NCI-H345 (cell line): ENCODE measurements at regions not wholly inside any gene's neighbourhood (a gene's known extent, or its start where the extent isn't known, plus 50 kb on each side); places are given as distances from the start of the nearest gene placed in this dataset.
"Not testable (repeated sequence)": the region's sequence is repeated elsewhere in the genome, so short reads cannot be mapped to it uniquely, and the experiment has no call there.

Experiments used
- DNase-seq: peaks from one replicate; lab custom pipeline; 2025; lab: John Stamatoyannopoulos, UW

DNA sequence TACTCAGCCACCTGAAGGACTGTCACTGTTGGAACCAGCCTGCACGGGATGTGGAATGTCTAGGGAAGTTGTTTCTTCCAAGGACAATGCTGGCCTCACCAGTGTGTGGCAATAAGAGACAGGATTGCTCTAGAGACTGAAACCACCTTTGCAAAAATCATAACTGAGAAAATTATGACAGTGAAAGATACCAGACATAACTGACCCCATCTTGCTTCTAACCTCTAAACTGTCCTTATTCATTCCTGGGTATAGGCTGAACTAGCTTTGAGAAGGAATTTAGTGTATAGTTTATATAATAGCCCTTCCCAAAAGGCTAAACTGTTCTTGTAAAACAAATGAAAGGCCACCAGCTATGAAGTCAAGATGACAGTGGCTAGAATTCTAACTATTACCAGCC is 83.6 kb downstream of the IER5 start:
- DNase-seq, result no peak

DNA sequence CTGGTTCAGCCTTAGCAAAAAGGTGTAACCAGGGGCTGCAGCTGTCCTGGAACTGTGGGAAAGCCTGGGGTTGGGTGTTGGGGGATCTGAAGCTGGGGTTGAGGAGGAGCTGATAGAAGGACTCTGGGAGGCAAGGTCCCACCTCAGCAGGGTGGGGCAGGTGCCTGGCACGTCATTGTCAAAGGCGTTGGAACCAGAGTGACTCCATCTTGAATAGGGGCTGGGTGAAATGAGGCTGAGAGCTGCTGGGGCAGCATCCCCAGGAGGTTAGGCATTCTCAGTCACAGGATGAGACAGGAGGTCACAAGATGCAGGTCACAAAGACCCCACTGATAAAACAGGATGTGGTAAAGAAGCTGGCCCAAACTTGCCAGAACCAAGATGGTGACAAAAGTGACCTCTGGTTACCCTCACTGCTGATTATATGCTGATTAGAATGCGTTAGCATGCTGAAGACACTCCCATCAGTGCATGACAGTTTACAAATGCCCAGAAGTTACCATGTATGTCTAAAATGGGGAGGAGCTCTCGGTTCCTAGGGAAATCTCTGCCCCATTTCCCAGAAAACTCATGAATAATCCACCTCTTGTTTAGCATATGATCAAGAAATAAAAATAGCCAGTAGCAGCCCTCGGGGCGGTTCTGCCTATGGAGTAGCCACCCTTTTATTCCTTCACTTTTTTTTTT is 85.4 kb downstream of the IER5 start:
- DNase-seq, result no peak

DNA sequence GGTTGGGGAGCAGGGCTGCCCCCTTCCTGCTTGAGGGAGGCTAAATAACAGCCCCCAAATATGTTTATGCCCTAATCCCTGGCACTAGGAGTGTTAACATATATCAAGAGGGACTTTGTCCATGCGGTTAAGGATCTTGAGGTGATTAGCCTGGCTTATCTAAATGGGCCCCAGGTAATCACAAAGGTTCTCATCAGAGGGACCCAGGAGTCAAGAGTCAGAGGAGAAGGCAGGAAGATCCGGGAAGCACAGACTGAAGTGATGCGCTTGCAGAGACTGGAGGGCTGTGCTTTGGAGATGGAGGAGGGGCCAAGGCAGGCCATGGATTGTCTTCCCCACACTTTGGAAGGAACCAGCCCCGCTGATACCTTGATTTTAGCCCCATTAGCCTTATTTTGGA is 86.4 kb downstream of the IER5 start:
- no peak for DNase-seq

DNA sequence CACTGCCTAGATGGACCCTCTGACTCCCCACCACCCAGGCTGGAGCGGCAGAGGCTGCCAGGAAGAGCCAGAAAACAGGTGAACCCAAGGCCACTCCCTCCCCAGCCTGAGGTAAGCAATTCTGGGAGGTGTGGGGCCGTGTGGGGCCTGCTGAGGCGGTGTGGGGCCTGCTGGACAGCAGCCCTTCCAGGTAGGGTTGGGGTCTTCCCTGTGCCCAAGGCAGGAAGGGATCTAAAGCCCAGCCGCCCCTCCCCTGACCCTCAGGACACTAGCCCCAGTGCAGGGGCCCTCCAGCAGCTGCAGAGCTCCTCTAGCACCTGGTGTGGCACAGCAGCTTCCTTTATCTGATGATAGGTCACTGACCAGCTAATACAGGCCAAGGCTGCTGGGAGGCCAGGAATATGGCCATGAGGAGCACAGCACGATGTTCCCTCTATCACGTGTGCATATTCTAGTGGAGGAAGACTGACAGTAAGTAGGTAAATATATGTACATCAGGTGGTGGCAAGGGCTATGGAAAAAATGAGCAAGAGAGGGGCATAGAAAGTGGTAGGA is 86.9 kb downstream of the IER5 start:
- DNase-seq, result no peak

DNA sequence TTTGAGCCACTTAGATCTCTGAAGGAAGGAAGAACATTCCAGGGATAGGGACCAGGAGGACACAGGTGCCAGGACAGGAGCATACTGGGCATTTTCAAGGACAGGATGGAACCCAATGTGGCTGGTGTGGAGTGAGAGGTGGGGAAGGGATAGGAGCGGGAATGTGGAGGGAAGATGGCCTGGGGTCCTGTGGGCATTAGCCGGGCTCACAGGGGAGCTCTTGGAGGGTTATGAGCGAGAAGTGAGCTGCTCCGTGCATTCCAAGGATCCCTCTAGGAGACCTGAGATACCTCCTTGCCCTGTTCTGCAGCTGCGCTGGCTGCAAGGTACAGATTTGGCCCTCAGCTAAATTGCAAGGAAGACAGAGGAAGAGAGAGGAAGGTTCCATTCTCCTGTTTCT is 87.5 kb downstream of the IER5 start:
- DNase-seq, result no peak

DNA sequence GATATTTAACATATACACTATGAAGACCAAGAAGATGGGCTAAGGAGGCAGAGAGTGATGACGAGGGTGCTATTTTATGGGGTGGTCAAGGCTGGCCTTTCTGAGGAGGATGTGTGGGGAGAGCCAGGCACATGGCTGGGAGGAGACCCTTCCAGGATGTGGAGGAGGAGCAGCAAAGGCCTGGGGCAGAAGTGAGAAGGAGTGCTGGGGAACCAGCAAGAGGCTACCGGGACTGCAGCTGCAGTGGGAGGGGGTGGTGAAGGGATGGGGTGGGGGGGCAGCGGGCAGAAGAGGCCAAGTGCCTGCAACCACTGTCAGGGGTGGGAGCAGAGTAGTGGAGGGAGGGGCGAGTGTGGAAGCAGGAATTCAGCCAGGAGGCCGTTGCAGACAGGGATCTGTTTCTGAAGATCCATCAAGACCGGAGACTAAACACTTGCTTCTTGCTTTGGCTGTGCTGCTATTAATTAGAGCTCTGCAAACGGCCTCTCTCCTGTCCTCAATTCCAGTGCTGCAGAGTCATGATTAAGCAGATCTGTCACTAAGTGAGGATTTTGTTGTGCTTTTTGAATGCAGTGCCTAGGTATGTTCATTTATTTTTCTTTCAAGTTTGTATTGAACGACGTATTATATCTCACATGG is 89.9 kb downstream of the IER5 start:
- DNase-seq, result no peak

DNA sequence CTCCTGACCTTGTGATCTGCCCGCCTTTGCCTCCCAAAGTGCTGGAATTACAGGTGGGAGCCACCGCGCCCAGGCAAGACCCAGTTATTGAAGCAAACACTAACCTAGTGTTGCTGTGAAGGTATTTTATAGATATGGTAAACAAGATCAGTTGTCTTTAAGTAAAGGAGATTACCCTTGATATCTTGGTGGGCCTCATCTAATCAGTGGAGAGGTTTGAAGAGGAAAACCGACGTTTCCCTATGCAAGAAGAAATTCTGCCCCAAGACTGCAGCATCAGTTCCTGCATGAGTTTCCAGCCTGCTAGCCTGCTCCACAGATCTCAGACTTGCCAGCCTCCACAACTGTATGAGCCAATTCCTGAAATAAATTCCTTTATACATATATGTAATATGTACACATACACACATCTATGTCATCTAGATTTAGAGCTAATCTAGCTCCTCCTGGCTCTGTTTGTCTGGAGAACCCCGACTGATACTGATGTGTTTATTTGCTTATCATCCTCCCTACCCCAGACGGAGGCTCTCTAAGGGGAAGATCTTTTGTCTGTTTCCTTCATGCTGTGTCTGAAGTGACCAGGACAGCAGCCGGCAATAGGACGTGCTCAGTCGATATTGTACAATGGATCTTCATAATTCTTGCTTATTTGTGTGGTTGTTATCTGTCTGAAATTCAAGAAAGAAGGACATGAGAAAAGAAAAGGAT is 90.9 kb downstream of the IER5 start:
- DNase-seq, result peak; percentile 73

DNA sequence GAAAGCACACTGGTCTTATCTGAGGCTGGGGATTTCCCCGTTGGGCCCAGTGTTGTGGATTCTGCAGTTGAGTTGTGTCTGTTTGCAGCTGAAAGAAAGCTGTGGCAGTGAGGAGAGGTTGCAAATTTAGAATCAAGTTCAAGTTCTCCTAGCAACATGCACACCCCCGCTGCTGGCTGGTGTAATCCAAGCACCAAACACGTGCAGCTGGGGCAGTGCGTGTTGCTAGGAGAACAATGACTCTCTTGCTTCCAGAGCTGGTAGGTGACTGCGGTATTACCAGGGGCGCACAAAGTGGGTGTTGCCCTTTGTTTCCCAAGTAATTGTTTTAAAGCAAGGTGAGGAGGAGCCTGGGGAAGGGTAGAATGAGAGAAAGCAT is 91.5 kb downstream of the IER5 start:
- DNase-seq, result peak; percentile 92

DNA sequence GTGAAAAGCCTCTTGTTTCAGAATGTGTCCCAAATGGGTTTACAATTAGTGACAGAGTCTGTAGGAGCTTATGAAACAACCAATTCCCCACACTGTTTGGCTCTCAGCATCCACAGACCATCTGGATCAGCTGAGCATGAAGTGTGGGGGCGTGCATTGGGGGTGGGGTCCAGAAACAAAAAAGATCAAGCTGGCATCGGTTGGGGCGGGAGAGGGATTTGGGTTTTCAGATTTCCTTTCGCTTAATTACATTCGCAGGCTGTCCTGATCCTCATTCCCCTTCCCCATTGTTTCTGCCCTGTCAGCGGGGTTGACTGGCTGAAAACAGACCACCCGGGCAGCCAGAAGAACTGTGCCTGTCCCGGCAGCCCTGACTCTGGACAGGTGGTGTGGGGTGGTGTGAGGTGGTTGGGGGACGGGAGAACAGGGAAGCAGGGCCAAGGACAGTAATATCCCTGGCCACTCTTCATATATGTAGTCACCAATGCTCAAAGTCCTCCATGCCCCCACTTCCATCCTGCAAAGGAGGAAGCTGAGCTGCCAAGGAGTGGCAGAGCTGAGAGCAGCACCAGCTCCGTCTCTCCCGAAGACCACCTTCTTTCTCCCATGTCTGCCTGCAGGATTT is 92.0 kb downstream of the IER5 start:
- peak; percentile 49 for DNase-seq

DNA sequence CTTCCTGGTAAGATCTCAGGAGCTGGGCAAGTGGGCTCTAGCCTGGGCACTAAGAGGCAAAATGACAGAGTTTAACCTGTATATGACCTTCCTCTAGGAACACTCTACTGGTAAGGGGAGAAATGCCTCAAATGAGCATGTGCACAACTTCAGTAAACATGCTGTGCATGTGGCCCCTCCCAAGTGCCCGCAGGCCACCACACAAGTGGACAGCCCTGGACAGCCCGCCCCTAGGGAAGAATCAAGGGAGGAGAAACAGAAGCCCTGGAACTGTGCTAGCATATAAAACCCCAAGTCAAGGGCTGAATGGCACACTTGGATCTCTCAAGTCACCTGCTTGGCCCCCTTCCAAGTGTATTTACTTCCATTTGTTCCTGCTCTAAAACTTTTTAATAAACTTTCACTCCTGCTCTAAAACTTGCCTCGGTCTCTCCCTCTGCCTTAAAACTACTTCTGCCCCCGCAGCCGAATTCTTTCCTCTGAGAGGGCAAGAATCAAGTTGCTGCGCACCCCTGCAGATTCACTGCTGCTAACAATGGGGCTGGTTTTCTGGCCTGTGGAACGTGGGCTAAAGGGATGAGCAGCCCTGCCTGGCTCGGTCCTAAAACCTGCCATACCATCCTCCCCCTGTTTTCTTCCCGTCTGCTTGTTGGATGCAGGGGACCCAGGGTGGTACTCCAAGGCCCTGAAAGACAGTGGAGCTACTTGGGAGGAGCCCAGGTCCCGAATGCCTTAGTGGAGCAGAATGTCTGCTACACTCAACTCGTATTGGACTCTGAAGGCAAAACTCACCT is 93.5 kb downstream of the IER5 start:
- no peak for DNase-seq

DNA sequence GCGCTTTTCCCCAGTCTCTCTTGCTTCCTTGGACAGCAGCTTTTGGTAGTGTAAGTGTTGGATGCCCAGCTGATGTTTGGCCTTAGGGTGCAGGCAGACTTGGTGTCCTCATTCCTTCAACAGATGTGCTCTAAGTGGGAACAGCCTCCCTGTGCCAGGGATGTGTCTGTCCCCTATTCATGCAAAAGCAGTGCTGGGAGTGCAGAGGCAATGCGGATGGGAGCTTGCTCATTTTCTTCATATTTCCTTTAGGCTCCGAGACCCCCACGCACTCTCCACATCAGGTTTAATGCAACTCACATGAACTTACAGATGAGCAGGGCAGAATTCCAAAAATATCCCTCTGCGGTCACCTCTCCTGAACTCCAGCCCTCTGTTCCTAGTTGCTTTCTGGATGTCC is 96.1 kb downstream of the IER5 start:
- no peak for DNase-seq

DNA sequence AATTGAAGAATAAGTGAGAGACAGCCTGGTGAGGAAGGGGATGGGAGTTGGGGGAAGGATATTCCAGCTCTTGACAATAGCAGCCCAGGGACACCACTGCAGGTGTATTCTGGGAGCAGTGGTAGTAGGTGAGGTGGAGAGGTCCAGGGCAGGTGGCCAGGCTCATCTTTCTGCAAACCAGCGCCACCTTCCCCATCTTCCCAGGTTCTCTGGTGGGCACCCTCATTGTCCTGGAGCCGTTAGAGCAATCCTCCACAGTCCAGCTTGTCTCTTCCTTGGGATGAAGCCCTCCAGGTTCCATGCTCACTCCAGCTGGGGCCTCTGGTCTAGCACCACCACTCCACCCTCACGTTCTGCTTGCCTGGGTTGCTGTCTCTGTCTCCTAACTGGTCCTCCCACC is 97.0 kb downstream of the IER5 start:
- no peak for DNase-seq

DNA sequence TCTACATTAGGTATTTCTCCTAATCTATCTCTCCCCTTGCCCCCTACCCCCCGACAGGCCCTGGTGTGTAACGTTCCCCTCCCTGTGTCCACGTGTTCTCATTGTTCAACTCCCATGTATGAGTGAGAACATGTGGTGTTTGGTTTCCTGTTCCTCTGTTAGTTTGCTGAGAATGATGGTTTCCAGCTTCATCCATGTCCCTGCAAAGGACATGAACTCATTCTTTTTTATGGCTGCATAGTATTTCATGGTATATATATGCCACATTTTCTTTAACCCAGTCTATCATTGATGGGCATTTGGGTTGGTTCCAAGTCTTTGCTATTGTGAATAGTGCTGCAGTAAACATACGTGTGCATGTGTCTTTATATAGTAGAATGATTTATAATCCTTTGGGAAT is 97.6 kb downstream of the IER5 start:
- DNase-seq, result not testable (repeated sequence)

DNA sequence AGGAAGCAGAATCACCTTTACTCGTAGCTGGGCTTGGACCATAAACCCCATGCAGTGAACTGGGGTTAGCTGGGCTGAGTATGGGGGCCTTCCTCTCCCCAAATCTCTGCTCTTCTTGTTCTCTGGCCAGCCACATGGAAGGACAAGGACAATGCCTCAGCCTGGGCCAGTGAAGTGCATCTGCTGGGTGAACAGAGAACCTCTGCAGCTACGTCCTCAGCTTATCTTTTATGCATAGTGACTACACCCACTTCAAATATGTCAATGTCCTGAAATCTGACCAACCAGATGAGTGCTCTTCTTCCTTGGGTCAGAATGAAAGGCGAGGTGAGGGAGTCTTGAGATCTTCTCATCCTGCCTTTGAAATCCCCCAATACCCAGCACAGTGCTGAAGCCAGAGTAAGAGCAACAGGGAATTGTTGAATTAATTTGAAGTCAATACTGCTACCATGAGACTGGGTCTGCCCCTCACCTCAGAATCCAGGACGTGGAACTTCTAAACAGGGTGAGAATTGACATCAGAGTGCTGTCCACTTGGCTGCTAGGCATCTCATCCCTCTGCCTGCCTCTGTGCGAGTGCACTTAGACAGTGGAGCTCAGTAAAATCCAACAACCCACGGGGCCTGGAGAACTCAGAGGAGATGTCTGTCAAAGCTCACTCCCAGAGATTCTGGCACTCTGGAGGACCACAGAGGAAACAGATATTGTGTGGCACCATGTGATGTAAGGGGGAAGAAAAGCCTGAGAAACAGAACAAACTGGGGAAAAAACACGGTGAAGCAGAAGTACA is 99.0 kb downstream of the IER5 start:
- no peak for DNase-seq

DNA sequence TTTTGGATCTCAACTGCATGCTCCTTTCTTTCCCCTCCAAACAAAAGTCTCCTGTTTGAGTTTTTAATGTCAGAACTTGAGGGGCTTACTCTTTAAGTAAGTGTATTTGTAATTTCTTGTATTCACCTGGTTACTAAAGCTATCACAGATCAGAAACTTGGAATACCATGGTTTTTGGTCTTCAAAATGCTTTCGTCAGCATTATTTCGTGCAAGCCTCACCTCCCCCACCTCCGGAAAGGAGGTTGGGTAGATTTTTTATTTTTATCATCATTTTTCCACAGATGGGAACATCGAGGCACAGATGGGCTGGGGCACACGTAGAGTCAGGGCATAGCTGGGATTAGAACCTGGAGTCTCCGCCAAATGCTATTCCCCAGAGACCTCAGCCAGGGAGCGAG is 100.7 kb downstream of the IER5 start:
- no peak for DNase-seq

DNA sequence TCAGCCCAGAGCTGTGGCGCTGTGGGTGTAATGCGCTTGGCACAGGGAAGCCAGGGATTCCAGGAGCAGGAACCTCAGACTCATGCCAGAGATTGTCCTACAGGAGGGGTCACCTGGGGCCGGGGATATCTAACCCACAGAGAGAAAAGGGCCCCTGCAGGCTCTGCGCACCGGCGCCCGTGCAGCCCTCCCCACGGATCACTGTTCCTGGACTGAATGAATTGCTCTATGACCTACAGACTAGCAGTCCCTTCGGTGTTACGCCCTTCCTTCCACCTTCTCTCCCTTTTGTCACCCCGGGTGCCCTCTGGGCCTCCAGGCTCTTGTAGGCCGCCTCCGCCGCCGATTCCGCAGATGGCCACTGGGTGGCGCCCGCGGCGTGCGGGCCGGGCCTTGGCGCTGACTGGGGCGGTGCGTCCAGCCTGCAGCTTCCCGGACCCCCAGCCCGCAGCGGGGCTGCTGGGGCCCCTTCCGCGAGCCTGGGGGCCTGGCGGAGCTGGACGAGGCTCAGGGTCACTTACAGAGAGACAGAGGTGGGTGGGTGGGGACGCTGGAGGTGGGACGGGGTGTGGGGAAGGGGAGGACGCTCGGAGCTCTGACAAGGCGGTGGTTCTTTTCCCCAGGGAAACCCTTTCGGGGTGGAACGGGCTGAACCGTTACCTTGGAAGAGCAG is 101.3 kb downstream of the IER5 start:
- DNase-seq, result peak; percentile 68

DNA sequence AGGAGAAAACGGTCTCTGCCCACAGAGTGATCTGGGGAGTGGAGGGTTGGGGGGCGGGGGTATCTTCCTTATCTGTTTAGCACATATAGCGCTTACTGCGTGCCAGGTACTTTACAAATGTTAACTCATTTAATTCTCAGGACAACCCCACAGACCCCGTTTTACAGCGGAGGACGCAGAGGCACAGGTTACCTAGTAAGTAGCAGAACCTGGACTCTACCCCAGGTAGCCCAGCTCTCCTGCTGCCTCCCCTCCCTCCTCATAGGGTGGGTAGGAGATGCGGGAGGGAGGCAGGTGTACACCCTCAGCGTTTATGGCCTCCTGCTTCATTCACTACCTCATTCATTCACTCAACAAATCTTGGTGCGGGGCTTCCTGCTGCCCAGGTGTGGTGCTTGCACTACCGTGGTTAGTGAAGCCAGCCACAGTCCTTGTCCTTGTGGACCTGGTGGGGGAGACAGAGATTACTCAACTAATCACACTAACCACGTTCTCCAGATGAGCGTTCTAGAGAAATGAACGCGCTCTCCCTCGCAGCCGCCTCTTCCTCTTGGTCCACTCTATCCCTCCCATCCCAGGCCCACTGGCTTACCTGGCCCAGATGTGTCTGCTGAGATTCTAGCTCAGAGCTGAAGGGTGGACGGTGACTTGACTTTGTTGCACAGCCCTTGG is 102.0 kb downstream of the IER5 start:
- DNase-seq, result no peak

DNA sequence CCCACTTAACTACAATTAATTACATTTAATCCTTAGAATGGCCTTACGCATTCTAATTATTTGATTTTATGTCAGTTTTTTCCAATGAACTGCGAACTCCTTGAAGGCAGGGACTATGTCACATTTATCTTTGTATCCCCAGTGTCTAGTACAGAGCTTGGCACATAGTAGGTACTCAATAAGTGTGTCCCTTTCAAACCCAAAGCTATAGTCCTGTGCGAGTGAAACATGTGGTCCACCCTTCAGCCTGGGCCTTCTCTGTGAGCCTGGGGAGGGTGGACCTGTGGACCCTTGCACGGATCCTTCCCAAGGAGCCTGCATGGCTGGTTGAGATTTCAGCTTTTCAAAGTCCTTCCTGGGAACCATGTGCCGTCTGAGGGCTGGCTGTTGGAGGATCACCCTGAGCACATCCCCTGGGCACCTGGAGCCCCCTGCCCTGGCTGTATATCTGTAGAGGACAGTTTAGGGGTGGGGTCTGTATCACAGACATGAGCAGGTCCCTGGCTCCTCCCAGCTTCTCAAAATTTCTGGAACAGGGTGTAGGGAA is 103.1 kb downstream of the IER5 start:
- no peak for DNase-seq

DNA sequence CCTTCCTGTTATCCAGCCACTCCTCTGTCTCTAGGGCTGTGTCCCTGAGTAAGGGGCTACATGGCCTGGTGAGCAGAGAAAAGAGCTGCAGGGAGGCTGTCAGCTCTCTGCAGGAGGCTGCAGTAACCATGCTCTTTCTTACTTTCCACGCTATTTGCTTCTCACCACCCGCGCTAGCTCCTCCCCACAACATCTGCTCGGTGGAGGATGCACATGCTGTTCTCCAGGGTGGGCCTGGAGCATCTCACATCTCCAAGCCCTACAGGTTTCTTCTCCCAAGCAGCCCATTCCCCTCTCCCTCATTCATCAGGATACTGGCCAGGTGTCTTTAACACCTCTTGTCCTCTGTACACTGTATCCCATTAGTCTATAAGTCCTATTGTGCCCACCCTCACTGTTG is 103.8 kb downstream of the IER5 start:
- DNase-seq, result peak; percentile 15
